ENCODE measurements at regions not wholly inside any gene's neighbourhood (a gene's known extent, or its start where the extent isn't known, plus 50 kb on each side); places are given as distances from the start of the nearest gene placed in this dataset.
"Not testable (repeated sequence)": the region's sequence is repeated elsewhere in the genome, so short reads cannot be mapped to it uniquely, and the experiment has no call there.

- TF ChIP-seq CTCF (IDR thresholded peaks at IDR 0.05; ENCODE audit: borderline replicate concordance, control extremely low read depth, extremely low read depth, insufficient read depth, missing control alignments) = no peak
- in situ Hi-C loops (cut with MboI; ENCODE audit: low sequenced_read_pairs, unreplicated experiment) = no loop called here
- DNase-seq (ENCODE audit: low spot score) = no peak
Measured at GRCh38 chr2:116819355-116819754, 995.1 kb upstream of the DDX18 start.

- in situ Hi-C loops (cut with MboI; ENCODE audit: low sequenced_read_pairs, unreplicated experiment) = no loop called here
- no peak for TF ChIP-seq CTCF (IDR thresholded peaks at IDR 0.05; ENCODE audit: borderline replicate concordance, control extremely low read depth, extremely low read depth, insufficient read depth, missing control alignments)
- DNase-seq (ENCODE audit: low spot score) = no peak
Measured at GRCh38 chr2:116820986-116821385, 993.5 kb upstream of the DDX18 start.

- DNase-seq (ENCODE audit: low spot score); in situ Hi-C loops (cut with MboI; ENCODE audit: low sequenced_read_pairs, unreplicated experiment): not testable (repeated sequence)
Measured at GRCh38 chr2:116829543-116829942, 984.9 kb upstream of the DDX18 start.

GRCh38 chr2:116832148-116832547 lies 982.3 kb upstream of the DDX18 start:
- in situ Hi-C loops (cut with MboI; ENCODE audit: low sequenced_read_pairs, unreplicated experiment) = no loop called here
- no peak for TF ChIP-seq CTCF (IDR thresholded peaks at IDR 0.05; ENCODE audit: borderline replicate concordance, control extremely low read depth, extremely low read depth, insufficient read depth, missing control alignments)
- DNase-seq (ENCODE audit: low spot score) = no peak

- no peak for DNase-seq (ENCODE audit: low spot score)
- TF ChIP-seq CTCF (IDR thresholded peaks at IDR 0.05; ENCODE audit: borderline replicate concordance, control extremely low read depth, extremely low read depth, insufficient read depth, missing control alignments) = no peak
- in situ Hi-C loops (cut with MboI; ENCODE audit: low sequenced_read_pairs, unreplicated experiment) = no loop called here
Measured at GRCh38 chr2:116833052-116833451, 981.4 kb upstream of the DDX18 start.

- in situ Hi-C loops (cut with MboI; ENCODE audit: low sequenced_read_pairs, unreplicated experiment) = no loop called here
- DNase-seq (ENCODE audit: low spot score) = no peak
- TF ChIP-seq CTCF (IDR thresholded peaks at IDR 0.05; ENCODE audit: borderline replicate concordance, control extremely low read depth, extremely low read depth, insufficient read depth, missing control alignments) = no peak
Measured at GRCh38 chr2:116842164-116842563, 972.3 kb upstream of the DDX18 start.

GRCh38 chr2:116859708-116860107 lies 954.8 kb upstream of the DDX18 start:
- TF ChIP-seq CTCF (IDR thresholded peaks at IDR 0.05; ENCODE audit: borderline replicate concordance, control extremely low read depth, extremely low read depth, insufficient read depth, missing control alignments) = no peak
- DNase-seq (ENCODE audit: low spot score) = no peak
- in situ Hi-C loops (cut with MboI; ENCODE audit: low sequenced_read_pairs, unreplicated experiment) = no loop called here

All from GM13976 (cell line).